Gastrocnemius medialis (tissue), 4 donors: ENCODE measurements at regions not wholly inside any gene's neighbourhood (a gene's known extent, or its start where the extent isn't known, plus 50 kb on each side); places are given as distances from the start of the nearest gene placed in this dataset.

ENCODE experiments used
- ATAC-seq, 2 donors: fragments of 150-250 bp; one replicate each; pipeline ENCODE4 v1.9.1; 2016
- DNase-seq, 2 donors: peaks; one replicate each; pipeline ENCODE4 v3.0.0-alpha.2; 2019
- H3K27ac ChIP-seq, 4 donors: fragments of 200-600 bp; sonication (generic); 1 replicate in 1 of 4; 2 replicates in 3 of 4; pipeline ENCODE4 v1.5.1; 2016 to 2018; ENCODE audit warnings: mild to moderate bottlenecking in 2 of 4, moderate library complexity in 1 of 4
- H3K27me3 ChIP-seq, 3 donors: fragments of 200-600 bp; sonication (generic) in 2 of 3; 1 replicate in 1 of 3; 2 replicates in 2 of 3; pipeline versions ENCODE4 v1.5.1 to v1.6.0; 2016 to 2019; ENCODE audit warnings: mild to moderate bottlenecking in 1 of 3, moderate library complexity in 1 of 3
- H3K36me3 ChIP-seq, 2 donors: fragments of 200-600 bp; sonication (generic) in 1 of 2; one replicate each; pipeline ENCODE4 v1.5.1; 2017 to 2018
- H3K4me1 ChIP-seq, 2 donors: fragments of 200-600 bp; sonication (generic) in 1 of 2; one replicate each; pipeline ENCODE4 v1.5.1; 2016 to 2017; ENCODE audit warnings: mild to moderate bottlenecking in 2 of 2
- H3K4me3 ChIP-seq, 4 donors: fragments of 200-600 bp; sonication (generic) in 3 of 4; 1 replicate in 1 of 4; 2 replicates in 3 of 4; pipeline ENCODE4 v1.5.1; 2016 to 2019; ENCODE audit warnings: mild to moderate bottlenecking in 2 of 4
- H3K9me3 ChIP-seq, 3 donors: fragments of 200-600 bp; sonication (generic) in 2 of 3; 1 replicate in 1 of 3; 2 replicates in 2 of 3; pipeline ENCODE4 v1.5.1; 2016 to 2019
- CTCF ChIP-seq, 5 experiments: fragments of 450-650 bp in 3 of 5; fragments of 200-600 bp in 2 of 5; sonication (generic) in 2 of 5; IDR thresholded peaks in 4 of 5; conservative IDR thresholded peaks in 1 of 5; 1 replicate in 4 of 5; 2 replicates in 1 of 5; pipeline ENCODE4 v1.5.1; 2016 to 2019; ENCODE audit warnings: antibody characterized with exemption in 5 of 5, mild to moderate bottlenecking in 3 of 5, moderate library complexity in 3 of 5
- POLR2A ChIP-seq, 2 donors: fragments of 450-650 bp; IDR thresholded peaks; one replicate each; pipeline ENCODE4 v1.6.1; 2017; ENCODE audit warnings: antibody characterized with exemption in 2 of 2, mild to moderate bottlenecking in 2 of 2, moderate library complexity in 2 of 2
- in situ Hi-C, 4 donors: fragments of 200-750 bp; cut with MboI; loops; one replicate each; pipeline versions ENCODE4 v1.15.0 to v1.8.0; 2017; ENCODE audit warnings: low sequenced_read_pairs in 4 of 4
- intact Hi-C: fragments of 100-400 bp; cut with DNase I; formaldehyde crosslinking; loops from one replicate; pipeline ENCODE4 v1.15.1; 2023; ENCODE audit warnings: low total_unique reads

GRCh38 chrX:39409246-39409917 is 608.1 kb downstream of the MID1IP1 start:
- DNase-seq (no peak), ATAC-seq (no peak)
- Histone ChIP-seq H3K4me1 (no peaks in the 10 kb centered on the region), H3K36me3 (no peaks in the 10 kb centered on the region), H3K27ac (no peak overlapping the region), H3K9me3 (no peaks in the 10 kb centered on the region), H3K4me3 (no peak overlapping the region), H3K27me3 (no peaks in the 10 kb centered on the region)
- TF ChIP-seq POLR2A (IDR thresholded peaks at IDR 0.05) (no peak), CTCF (IDR thresholded peaks at IDR 0.05 in 4 of 5, conservative IDR thresholded peaks at IDR 0.05 in 1 of 5) (no peak)
- intact Hi-C loops (no loop called here), in situ Hi-C loops (no loop called here)

GRCh38 chrX:39414290-39414854 is 613.1 kb downstream of the MID1IP1 start:
- H3K9me3 ChIP-seq = no peaks in the 10 kb centered on the region
- in situ Hi-C loops (no loop called here), intact Hi-C loops (no loop called here)
- H3K27me3 ChIP-seq = no peaks in the 10 kb centered on the region
- ATAC-seq = no peak
- no peak for DNase-seq
- H3K4me3 ChIP-seq = no peak overlapping the region
- TF ChIP-seq POLR2A (IDR thresholded peaks at IDR 0.05) (no peak), CTCF (IDR thresholded peaks at IDR 0.05 in 4 of 5, conservative IDR thresholded peaks at IDR 0.05 in 1 of 5) (no peak)
- no peak overlapping the region for H3K27ac ChIP-seq
- H3K4me1 ChIP-seq = no peaks in the 10 kb centered on the region
- H3K36me3 ChIP-seq = no peaks in the 10 kb centered on the region

- in situ Hi-C loops (no loop called here), intact Hi-C loops (no loop called here)
- Histone ChIP-seq H3K27ac (no peak overlapping the region), H3K9me3 (no peaks in the 10 kb centered on the region), H3K27me3 (no peaks in the 10 kb centered on the region), H3K36me3 (no peaks in the 10 kb centered on the region), H3K4me3 (no peak overlapping the region), H3K4me1 (no peaks in the 10 kb centered on the region)
- TF ChIP-seq CTCF (IDR thresholded peaks at IDR 0.05 in 4 of 5, conservative IDR thresholded peaks at IDR 0.05 in 1 of 5) (no peak), POLR2A (IDR thresholded peaks at IDR 0.05) (no peak)
- ATAC-seq = peak in 1 of 2 donors; percentile 60
- no peak for DNase-seq
Measured at GRCh38 chrX:39416547-39417260, 615.4 kb downstream of the MID1IP1 start.

GRCh38 chrX:39418254-39418704 is 617.0 kb downstream of the MID1IP1 start:
- H3K27ac ChIP-seq = no peak overlapping the region
- intact Hi-C loops = no loop called here
- TF ChIP-seq POLR2A (IDR thresholded peaks at IDR 0.05) = no peak
- no peak for TF ChIP-seq CTCF (IDR thresholded peaks at IDR 0.05 in 4 of 5, conservative IDR thresholded peaks at IDR 0.05 in 1 of 5)
- ATAC-seq = no peak
- H3K27me3 ChIP-seq = no peaks in the 10 kb centered on the region
- in situ Hi-C loops = no loop called here
- DNase-seq = no peak
- no peaks in the 10 kb centered on the region for H3K9me3 ChIP-seq
- no peak overlapping the region for H3K4me3 ChIP-seq
- H3K36me3 ChIP-seq = no peaks in the 10 kb centered on the region
- no peaks in the 10 kb centered on the region for H3K4me1 ChIP-seq
